HG03135 (cell line): ENCODE measurements at regions not wholly inside any gene's neighbourhood (a gene's known extent, or its start where the extent isn't known, plus 50 kb on each side); places are given as distances from the start of the nearest gene placed in this dataset.
"Not testable (repeated sequence)": the region's sequence is repeated elsewhere in the genome, so short reads cannot be mapped to it uniquely, and the experiment has no call there.

Experiments used
- ATAC-seq: cut with Tn5 transposase; IDR thresholded peaks from one replicate; pipeline ENCODE4 v1.9.1; 2021; ENCODE audit warnings: mild to moderate bottlenecking, moderate library complexity; ENCODE audit not compliant: unreplicated experiment

- ATAC-seq = no peak
Measured at GRCh38 chr3:140863580-140864009, 78.0 kb upstream of the SLC25A36 start.

GRCh38 chr3:140870351-140870750 lies 71.3 kb upstream of the SLC25A36 start:
- no peak for ATAC-seq

- ATAC-seq = no peak
Measured at GRCh38 chr3:140871022-140871421, 70.6 kb upstream of the SLC25A36 start.

GRCh38 chr3:140872165-140872564 lies 69.5 kb upstream of the SLC25A36 start:
- not testable (repeated sequence) for ATAC-seq

- ATAC-seq = no peak
Measured at GRCh38 chr3:140883428-140884040, 58.1 kb upstream of the SLC25A36 start.

- ATAC-seq = not testable (repeated sequence)
Measured at GRCh38 chr3:140885697-140886096, 55.9 kb upstream of the SLC25A36 start.
